Parathyroid adenoma (tissue), 2 donors: ENCODE measurements at regions not wholly inside any gene's neighbourhood (a gene's known extent, or its start where the extent isn't known, plus 50 kb on each side); places are given as distances from the start of the nearest gene placed in this dataset.

Experiments
- H2AFZ ChIP-seq: fragments of 300-600 bp; sonication (generic); one replicate; pipeline ENCODE4 v1.7.0; 2017; ENCODE audit warnings: antibody characterized with exemption, mild to moderate bottlenecking
- H3K27ac ChIP-seq: fragments of 300-600 bp; sonication (generic); one replicate; pipeline ENCODE4 v1.7.0; 2017
- H3K27me3 ChIP-seq: fragments of 300-600 bp; sonication (generic); one replicate; pipeline ENCODE4 v1.7.0; 2017; ENCODE audit warnings: low read length; ENCODE audit not compliant: control insufficient read depth, insufficient read depth
- H3K36me3 ChIP-seq: fragments of 300-600 bp; sonication (generic); one replicate; pipeline ENCODE4 v1.7.0; 2017; ENCODE audit warnings: low read length; ENCODE audit not compliant: control insufficient read depth, insufficient read depth
- H3K4me1 ChIP-seq: fragments of 300-600 bp; sonication (generic); one replicate; pipeline ENCODE4 v1.7.0; 2017; ENCODE audit warnings: control low read depth
- H3K4me2 ChIP-seq: fragments of 300-600 bp; sonication (generic); one replicate; pipeline ENCODE4 v1.7.0; 2017; ENCODE audit warnings: low read length
- H3K4me3 ChIP-seq: fragments of 300-600 bp; sonication (generic); one replicate; pipeline ENCODE4 v1.7.0; 2017; ENCODE audit warnings: low read depth, low read length
- H3K79me2 ChIP-seq: fragments of 300-600 bp; sonication (generic); one replicate; pipeline ENCODE4 v1.7.0; 2017; ENCODE audit warnings: control low read depth
- H3K9ac ChIP-seq: fragments of 300-600 bp; sonication (generic); one replicate; pipeline ENCODE4 v1.7.0; 2017; ENCODE audit warnings: mild to moderate bottlenecking
- H3K9me3 ChIP-seq: fragments of 300-600 bp; sonication (generic); one replicate; pipeline ENCODE4 v1.7.0; 2017; ENCODE audit warnings: low read length; ENCODE audit not compliant: control insufficient read depth
- CTCF ChIP-seq: fragments of 300-600 bp; sonication (generic); IDR thresholded peaks from one replicate; pipeline ENCODE4 v1.7.0; 2017; ENCODE audit warnings: antibody characterized with exemption, mild to moderate bottlenecking
- donor health status: primary hyperparathyroidism.

- no peak overlapping the region for H3K27ac ChIP-seq
- no peaks in the 10 kb centered on the region for H3K36me3 ChIP-seq
- no peaks in the 10 kb centered on the region for H3K4me1 ChIP-seq
Measured at GRCh38 chr2:133986881-133987795, 266.7 kb upstream of the MGAT5 start.

GRCh38 chr2:133988316-133988891 is 265.5 kb upstream of the MGAT5 start:
- Histone ChIP-seq H2AFZ (no peak overlapping the region), H3K4me1 (no peaks in the 10 kb centered on the region), H3K27me3 (no peaks in the 10 kb centered on the region), H3K27ac (no peak overlapping the region), H3K4me2 (no peak overlapping the region), H3K36me3 (no peaks in the 10 kb centered on the region), H3K79me2 (no peaks in the 10 kb centered on the region), H3K4me3 (no peak overlapping the region), H3K9me3 (no peaks in the 10 kb centered on the region), H3K9ac (no peak overlapping the region)
- no peak for TF ChIP-seq CTCF

More at GRCh38 chr2:133986881-133987795, 266.7 kb upstream of the MGAT5 start:
- Histone ChIP-seq H2AFZ (no peak overlapping the region), H3K9ac (no peak overlapping the region), H3K4me3 (no peak overlapping the region), H3K9me3 (no peaks in the 10 kb centered on the region), H3K79me2 (no peaks in the 10 kb centered on the region), H3K4me2 (no peak overlapping the region), H3K27me3 (no peaks in the 10 kb centered on the region)
- TF ChIP-seq CTCF, result no peak

- no peak for TF ChIP-seq CTCF
- no peak overlapping the region for H3K4me3 ChIP-seq
- H3K27ac ChIP-seq, result no peak overlapping the region
Measured at GRCh38 chr2:133991606-133992168, 262.2 kb upstream of the MGAT5 start.

GRCh38 chr2:133992454-133992853 is 261.4 kb upstream of the MGAT5 start:
- Histone ChIP-seq H3K79me2 (no peaks in the 10 kb centered on the region), H3K27ac (no peak overlapping the region), H3K9me3 (no peaks in the 10 kb centered on the region), H3K27me3 (no peaks in the 10 kb centered on the region), H3K4me3 (no peak overlapping the region), H3K9ac (no peak overlapping the region), H2AFZ (no peak overlapping the region), H3K36me3 (no peaks in the 10 kb centered on the region), H3K4me2 (no peak overlapping the region), H3K4me1 (no peaks in the 10 kb centered on the region)
- TF ChIP-seq CTCF, result no peak

More at GRCh38 chr2:133991606-133992168, 262.2 kb upstream of the MGAT5 start:
- no peak overlapping the region for H3K9ac ChIP-seq
- H3K79me2 ChIP-seq, result no peaks in the 10 kb centered on the region
- H3K9me3 ChIP-seq, result no peaks in the 10 kb centered on the region
- no peaks in the 10 kb centered on the region for H3K4me1 ChIP-seq
- no peaks in the 10 kb centered on the region for H3K36me3 ChIP-seq
- no peak overlapping the region for H3K4me2 ChIP-seq
- no peaks in the 10 kb centered on the region for H3K27me3 ChIP-seq
- H2AFZ ChIP-seq, result no peak overlapping the region
